NCI-H82 treated with DMSO at 0.1 percent for 48 hours (cell line): ENCODE measurements at regions not wholly inside any gene's neighbourhood (a gene's known extent, or its start where the extent isn't known, plus 50 kb on each side); places are given as distances from the start of the nearest gene placed in this dataset.
A peak's percentile ranks its signal among the peaks of the same experiment; 100 is the strongest.

Experiments
- DNase-seq: peaks from one replicate; lab custom pipeline; 2025; ENCODE audit not compliant: unreplicated experiment; lab: John Stamatoyannopoulos, UW

DNA sequence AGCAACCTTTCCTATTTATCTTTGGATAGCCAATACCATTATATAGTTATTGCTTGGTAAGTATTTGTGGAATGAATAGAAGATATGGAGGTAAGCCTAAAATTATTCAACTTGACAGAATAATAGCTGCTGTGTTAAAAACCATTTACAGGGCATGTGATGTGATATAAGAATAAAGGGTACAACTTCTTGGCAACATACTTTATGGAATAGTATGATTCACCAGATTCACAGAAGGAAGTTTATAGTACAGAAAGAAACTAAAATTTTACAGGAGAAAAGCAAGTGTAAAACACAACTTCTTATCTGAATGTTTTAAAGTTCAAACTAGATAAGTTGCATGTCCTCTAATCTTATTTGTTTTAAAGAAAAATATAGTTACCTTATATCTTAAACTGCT, 186.4 kb upstream of the ZRANB2 start:
- DNase-seq: no peak

DNA sequence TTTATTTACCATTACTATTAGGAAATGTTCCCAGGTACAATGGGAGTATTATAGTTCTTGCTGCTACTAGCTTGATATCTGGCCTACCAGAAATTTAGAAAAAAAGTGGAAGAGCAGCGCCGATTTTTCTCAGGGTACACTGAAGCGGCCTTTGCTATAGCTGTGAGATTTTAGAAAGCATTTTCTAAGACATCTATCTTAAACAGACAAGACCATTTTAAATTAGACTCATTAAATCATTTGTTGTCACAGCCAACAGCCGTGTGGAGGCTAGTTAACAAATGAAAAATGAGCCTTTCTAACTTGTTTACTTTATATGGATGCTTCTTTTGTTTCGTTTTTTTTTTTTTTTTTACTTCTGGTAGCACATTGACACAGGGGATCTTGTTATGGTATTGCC, 183.2 kb upstream of the ZRANB2 start:
- DNase-seq: no peak

DNA sequence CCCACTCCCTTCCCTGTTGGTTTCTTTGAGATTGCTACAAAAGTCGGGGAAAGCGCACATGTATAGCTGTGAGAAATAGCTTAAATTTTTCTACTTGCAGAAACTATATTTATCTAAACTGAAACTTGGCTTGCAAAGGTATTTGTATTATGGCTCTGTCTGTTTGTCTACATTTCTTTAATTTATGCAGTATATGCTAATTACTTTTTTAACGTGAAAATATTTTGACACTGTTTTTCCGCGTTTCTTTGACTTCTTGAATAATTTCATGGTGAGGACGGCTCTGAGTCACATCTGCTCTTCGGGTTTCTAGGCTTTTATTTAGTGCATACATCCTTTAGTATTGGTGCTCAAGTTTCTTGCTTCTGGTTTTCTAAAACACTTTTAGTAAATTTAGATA, 182.1 kb upstream of the ZRANB2 start:
- DNase-seq: no peak

DNA sequence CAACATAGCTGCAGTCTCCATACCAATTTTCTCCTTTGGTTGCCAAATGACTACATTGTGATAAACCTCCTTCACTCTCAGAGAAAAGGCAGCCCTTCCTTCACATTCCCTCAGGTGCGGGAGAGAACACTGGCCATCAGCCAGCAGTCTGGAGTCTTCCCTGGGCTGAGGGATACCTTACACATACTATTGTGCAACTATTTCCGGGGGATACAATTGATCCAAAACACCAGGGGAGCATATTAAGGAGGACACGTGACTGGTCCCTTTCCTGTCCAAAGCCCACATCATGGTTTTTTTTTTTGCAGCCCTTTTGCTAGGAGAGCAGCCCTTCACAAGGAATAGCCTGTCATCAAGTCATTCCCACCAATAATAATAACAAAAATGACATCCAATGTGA, 172.1 kb upstream of the ZRANB2 start:
- DNase-seq: no peak

DNA sequence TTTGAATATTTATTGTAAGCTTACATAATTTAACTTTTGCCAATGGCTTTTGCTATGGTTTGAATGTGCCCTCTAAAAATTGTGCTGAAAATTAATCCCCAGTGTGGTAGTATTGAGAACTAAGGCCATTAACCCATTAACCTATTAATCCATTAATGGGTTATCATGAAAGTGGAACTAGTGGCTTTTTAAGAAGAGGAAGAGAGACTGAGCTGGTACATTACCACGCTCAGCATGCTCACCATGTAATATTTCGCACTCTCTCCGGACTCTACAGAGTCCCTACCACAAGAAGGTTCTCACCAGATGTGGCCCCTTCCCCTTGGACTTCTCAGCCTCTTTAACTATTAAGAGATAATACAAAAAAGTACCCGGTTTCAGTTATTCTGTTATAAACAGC, 164.4 kb upstream of the ZRANB2 start:
- no peak for DNase-seq

DNA sequence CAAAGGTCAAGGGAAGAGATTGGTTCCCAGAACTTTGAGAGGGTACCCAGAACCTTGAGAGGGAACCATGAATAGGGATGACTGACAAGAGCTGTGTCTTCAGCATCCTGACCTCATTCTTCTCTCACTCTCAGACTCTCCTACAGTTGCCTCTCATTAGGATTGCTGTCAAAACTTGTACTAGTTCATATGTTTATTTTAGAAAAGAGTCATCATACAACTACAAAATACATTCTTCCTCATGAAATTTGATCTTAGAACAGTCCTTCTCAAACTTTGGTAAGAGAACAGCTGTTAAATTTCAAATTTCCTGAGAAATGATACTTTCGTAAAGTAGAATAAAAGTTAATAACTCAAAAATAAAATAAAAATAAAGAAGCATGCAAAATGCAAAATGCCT, 161.4 kb upstream of the ZRANB2 start:
- DNase-seq: no peak

DNA sequence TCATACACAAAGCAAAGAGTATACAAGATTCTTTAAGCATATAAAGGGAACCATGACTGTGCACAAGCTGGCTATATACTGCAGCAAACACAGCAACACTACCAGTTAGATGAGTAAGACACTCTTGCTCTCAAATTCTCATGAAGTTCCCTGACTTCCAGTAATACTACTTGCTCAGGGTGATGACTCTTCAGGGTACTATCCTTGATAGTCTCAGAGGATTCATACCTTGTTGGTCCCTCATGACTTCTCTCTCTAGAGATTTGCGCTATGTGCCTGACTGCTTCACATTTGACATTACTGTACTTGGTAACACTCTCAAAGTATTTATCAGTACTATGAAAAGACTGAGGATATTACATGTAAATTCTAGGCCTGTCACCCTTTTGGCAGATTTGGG, 159.8 kb upstream of the ZRANB2 start:
- DNase-seq: no peak

DNA sequence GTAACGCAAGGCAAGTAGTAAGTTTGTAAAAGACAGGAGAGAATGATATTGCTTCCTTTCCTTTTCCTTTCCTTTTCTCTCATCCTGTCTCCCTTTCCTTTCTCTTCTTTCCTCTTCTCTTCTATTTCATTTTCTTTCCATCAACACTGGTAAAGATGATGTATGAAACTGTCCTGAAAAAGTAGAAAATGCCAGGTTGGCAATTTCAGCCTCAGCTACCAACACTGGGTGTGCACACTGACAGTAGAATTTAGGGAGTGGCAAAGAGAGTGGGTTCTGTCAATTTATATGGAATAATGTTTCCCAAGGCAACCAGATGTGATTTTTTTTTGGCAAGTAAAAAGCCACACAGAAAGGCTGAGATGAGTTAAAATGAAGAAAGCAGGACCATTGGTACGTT, 155.7 kb upstream of the ZRANB2 start:
- no peak for DNase-seq

DNA sequence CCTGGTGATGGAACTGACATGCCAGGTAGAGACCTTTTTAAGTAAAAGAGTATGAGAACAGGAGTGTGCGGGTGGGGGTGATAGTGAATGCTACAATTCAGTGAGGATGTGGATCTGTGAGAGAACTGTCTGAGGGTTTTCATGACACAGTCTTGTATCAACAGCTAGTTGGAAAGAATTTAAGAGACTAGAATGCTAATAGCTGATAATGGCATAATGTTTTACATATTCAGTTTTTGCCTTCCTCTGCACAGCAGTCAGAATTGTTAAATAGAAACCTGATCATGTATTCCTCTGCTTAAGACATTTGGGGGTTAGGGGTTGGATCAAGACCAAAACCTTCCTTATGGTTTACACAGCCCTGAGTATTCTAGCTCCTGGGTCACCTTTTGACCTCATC, 152.8 kb upstream of the ZRANB2 start:
- no peak for DNase-seq

DNA sequence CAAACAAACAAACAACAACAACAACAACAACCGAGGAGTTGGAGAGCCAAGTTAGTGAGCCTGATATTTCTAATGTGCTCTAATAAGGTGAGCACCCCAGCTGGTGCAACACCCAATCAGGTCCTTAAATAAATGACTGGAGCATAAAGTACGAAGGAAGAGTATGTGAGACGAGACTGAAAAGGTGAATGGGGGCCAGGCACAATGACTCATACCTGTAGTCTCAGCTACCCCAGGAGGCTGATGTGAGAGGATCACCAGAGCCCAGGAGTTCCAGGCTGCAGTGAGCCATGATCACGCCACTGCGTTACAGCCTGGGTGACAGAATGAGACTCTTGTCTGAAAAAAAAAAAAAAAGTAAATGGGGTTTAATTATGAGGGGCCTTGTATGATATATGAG, 152.0 kb upstream of the ZRANB2 start:
- DNase-seq: no peak

DNA sequence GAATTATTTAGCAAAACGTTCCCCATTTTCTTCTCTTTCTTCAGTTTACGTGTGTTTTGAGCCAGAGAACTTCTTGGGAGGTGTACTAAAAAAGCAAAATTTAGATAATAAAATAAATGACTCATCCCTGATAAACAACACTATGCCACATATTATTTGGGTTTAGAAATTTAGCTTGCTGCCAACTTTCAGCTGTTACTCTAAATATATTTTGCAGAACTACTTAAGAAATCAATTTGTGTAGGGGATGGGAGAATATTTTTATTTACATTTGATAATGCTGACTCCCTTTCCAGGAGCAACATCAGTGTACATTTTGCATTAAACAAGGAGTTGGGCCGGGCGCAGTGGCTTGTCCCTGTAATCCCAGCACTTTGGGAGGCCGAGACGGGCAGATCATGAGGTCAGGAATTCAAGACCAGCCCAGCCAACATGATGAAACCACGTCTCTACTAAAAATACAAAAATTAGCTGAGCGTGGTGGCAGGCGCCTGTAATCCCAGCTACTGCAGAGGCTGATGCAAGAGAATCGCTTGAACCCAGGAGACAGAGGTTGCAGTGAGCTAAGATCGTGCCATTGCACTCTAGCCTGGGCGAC, 151.4 kb upstream of the ZRANB2 start:
- no peak for DNase-seq

DNA sequence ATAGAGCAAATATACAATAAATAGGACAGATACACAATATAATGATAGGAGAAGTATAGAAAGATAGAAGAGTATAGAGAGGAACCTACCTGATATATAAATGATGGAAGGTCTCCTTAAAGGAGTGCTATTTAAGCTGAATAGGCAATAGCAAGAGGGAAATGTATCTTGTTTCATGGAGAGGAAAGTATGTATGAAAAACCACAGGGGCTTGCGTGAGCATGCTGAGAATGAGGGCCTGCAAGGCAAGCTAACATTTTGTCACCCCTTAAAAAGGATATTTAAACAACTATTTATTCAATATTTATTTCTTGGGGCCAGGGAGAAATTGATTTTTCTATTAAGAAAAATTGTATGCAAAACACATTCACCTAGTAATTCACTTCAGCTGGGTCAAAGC, 150.9 kb upstream of the ZRANB2 start:
- no peak for DNase-seq

DNA sequence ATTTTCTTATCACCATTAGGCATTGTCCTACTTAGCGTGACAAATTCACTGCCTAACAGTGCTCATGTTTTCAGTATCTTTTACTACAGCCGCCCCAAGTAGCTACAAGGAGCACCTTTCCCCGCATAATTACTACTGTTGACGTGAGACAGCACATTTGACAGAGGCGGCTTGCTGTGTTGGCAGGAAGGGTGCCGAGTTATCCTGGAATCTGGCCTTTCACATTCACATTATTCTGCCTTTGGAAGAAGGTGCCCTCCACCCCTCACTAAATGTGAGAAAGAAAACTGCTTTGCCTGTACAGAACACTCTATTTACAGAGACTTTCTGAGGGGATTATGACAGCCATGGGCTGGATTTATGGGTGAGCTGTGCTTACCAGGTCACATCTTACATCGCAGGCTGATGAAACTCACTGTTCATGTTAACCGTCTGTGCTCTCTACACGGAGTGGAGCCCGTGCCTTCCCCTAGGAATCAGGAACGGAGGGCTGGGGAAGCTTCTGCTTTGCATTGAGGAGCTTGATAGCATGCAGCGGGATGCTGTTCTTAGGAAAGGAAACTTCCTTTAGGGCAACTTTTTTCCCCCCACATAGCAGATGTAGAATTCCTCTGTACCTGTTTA, 148.0 kb upstream of the ZRANB2 start:
- DNase-seq: peak; percentile 18

DNA sequence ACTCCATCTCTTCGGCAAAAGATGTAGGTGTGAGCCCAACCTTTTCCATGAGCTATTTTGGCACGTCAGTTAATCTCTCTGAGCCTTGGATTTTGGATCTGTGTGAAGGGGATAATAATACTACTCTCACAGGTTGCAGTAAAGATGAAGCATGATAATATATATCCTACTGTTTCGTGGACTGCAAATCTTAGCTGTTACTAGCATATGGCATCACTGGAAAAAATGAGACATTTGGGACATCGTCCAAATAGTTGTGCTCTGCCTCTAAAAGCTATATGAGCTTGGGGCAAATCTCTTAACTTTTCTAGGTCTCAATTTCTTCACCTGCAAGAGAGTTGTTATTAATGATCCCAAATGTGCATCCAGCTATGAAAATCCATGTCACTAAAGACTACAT, 147.4 kb upstream of the ZRANB2 start:
- DNase-seq: no peak

DNA sequence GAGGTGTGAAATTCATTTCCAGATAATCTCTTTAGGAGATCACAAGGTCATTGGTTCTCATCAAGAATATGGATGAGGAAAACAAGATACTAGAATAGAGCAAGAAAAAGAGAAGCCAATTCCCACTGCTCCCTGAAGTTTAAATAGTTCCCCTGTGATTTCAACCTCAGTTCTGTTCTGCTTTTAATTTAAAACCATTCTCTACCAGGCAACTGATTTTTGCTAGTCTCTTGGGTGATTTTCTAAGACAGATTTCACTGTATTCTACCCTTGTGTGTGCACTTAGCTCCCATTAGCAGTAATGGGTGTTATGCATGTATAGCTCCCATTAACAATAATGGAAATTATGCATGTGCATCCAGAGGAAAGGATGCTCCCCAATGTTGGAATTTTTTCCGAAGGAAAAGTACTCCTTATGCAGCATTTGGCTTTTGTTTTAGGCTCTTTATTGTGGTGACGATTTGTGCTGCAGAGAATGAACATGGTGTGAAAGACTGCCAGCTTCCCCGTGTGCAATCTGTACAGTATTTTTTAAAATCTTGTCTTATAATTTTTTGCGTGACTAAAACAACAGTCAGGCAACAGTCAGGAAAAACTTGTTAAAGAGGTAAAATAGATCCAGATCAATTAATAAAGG, 144.0 kb upstream of the ZRANB2 start:
- DNase-seq: no peak

DNA sequence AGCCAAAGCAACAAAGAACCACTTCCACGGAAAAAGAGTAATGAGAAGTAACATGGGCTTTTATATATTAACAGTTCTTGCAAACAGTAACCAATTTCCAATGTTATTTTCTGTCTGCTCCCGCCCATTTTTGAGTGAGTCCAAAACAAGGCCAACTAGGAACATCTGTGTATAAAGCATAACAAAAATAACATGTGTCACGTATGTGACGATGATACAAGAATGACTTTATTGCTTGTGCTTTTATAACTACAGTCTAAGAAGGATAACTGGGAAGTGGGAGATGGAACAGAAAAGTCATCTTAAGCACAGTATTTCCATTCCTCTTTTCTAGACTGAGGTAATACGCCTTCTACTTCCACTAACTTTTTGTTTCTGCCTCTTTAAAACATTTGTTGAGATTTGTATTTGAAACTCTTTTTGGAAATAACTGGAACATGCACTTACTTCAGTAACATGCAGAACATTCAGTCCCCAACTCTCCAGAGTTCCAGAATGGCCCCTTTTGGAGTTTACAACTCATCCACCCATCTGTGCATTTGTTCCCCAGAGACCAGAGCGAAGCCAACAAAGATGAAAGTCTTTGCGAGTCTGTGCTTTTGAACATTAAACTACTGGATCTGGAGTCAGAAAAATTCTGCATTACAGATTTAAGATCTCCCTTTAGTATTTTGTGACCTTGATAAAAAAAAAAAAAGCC, 143.0 kb upstream of the ZRANB2 start:
- DNase-seq: no peak

DNA sequence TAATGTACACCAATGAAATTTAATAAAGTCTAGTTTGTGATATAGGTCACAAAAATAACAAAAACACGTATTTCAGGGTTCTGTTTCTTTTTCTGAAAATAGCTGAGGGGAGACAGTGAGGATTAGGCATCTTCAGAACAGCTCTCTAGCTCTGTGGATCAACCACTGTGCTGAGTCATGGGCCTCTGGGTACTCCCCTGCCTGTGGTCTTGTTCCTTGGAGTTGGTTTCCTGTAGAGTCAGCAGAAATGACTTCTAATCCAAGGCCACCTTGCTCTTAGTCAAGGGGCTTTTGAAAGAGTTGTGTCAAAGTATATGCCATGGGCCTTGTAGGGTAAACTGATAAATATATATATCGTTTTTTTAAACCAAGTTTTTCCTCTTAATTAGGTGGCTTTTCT, 141.8 kb upstream of the ZRANB2 start:
- no peak for DNase-seq

DNA sequence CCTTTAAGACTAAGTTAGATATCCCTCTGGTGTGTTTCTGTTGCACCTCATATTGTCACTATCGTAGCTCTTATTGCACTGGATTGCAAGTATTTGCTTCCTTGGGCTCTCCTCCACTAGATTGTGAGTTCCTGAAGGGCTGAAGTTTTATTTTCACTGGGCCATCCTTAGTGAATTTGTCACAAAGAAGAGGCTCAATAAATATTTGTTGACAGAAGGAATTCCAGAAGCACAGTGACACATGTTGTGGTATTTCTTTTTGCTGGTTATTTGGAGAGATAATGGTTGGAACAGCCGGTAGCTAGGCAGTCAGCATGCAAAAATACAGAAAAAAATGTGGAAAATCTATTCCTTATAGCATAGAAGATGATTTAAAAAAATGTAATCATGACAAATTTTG, 129.9 kb upstream of the ZRANB2 start:
- no peak for DNase-seq

DNA sequence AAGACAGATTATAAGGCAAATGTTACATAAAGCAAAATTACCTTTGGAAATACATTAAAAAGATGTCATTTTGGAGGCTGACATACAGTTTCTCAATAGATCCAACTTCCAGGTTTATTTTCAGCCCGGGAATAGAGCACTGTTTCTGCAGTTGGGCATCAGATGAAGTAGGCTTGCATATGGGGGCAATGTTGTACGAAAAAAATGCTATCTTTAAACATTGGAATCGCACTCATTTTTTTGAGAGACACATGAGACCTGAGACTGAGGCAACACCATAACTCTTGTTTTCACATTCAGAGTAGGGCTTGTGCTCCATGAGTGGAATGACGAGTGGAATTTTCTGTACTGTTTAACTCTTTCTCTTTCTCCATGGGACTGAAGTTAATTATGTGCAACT, 122.4 kb upstream of the ZRANB2 start:
- DNase-seq: no peak

DNA sequence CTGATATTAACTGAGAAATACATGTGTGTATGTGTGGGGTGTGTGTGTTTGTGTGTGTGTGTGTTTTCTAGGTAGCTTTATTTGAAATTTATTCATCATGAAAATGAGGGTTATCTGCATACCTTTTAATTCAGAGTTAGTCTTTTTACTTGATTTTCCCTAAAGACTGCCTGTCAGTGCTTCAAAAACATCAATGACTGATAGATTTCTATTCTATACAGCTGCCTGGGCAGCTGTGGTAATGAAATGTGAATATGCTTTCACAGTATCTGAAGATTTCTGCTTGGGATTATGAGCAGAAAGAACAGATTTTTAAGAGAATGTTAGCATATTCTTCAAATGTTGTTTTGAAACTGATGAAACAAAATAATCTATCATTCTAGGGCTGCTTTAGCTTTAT, 119.7 kb upstream of the ZRANB2 start:
- no peak for DNase-seq

DNA sequence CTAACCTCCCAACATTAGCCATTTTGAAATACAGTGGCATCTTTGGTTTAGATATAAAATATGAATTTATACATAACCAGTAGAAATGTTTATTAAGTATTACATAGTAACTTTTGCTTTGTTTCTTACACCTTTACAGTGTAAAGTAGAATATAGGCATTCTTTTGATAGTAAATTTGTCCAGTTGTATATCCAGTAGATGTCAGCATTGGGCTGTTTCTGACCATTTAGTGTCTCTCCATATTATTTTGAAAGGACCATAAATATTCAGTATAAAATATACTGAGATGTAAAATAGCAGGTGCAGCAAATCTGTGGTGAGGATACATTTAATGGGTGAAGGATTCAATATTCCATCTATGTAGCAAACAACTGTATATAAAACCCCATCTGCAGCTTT, 115.8 kb upstream of the ZRANB2 start:
- DNase-seq: peak; percentile 13

DNA sequence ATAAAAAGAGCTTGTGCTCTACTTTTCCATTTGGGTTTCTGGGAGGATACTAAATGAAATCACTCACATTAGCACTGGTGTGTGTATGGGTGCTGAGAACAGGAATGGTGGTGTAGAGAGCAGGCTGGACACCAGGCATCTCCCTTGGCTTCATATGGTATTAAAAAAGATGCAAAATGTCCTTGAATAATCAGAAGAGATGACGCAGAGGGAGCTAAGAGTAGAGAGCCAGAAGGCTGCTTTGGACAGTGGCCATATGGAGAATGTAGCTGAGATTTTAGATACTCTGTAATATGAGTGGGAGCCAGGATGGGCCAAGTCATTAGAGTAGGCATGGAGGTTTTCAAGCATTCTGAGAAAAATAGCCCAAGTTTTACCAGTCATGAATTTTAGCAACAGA, 112.3 kb upstream of the ZRANB2 start:
- no peak for DNase-seq
